GM18909 (cell line): ENCODE measurements at regions not wholly inside any gene's neighbourhood (a gene's known extent, or its start where the extent isn't known, plus 50 kb on each side); places are given as distances from the start of the nearest gene placed in this dataset.

ENCODE experiments used
- ATAC-seq: cut with Tn5 transposase; IDR thresholded peaks from one replicate; pipeline ENCODE4 v1.9.1; 2021; ENCODE audit warnings: mild to moderate bottlenecking; ENCODE audit not compliant: unreplicated experiment, poor library complexity

- no peak for ATAC-seq
Observed at GRCh38 chr3:148070041-148070440, 627.7 kb upstream of the AGTR1 start.

GRCh38 chr3:148073721-148074456 is 623.8 kb upstream of the AGTR1 start:
- no peak for ATAC-seq

GRCh38 chr3:148074946-148075345 is 622.8 kb upstream of the AGTR1 start:
- no peak for ATAC-seq

GRCh38 chr3:148075771-148076716 is 621.7 kb upstream of the AGTR1 start:
- no peak for ATAC-seq

GRCh38 chr3:148077318-148077923 is 620.3 kb upstream of the AGTR1 start:
- no peak for ATAC-seq

- ATAC-seq: no peak
Observed at GRCh38 chr3:148077965-148078364, 619.7 kb upstream of the AGTR1 start.

GRCh38 chr3:148078658-148079057 is 619.0 kb upstream of the AGTR1 start:
- ATAC-seq: no peak

- no peak for ATAC-seq
Observed at GRCh38 chr3:148079370-148079769, 618.3 kb upstream of the AGTR1 start.

- no peak for ATAC-seq
Observed at GRCh38 chr3:148081926-148082325, 615.8 kb upstream of the AGTR1 start.

GRCh38 chr3:148082506-148083280 is 615.0 kb upstream of the AGTR1 start:
- no peak for ATAC-seq

- no peak for ATAC-seq
Observed at GRCh38 chr3:148083526-148084182, 614.0 kb upstream of the AGTR1 start.

GRCh38 chr3:148084931-148085330 is 612.8 kb upstream of the AGTR1 start:
- peak; percentile 89 for ATAC-seq

- no peak for ATAC-seq
Observed at GRCh38 chr3:148087601-148088371, 609.9 kb upstream of the AGTR1 start.

- no peak for ATAC-seq
Observed at GRCh38 chr3:148089171-148089570, 608.5 kb upstream of the AGTR1 start.

GRCh38 chr3:148090156-148090555 is 607.5 kb upstream of the AGTR1 start:
- no peak for ATAC-seq

- ATAC-seq: no peak
Observed at GRCh38 chr3:148092624-148093347, 604.9 kb upstream of the AGTR1 start.

GRCh38 chr3:148093753-148094152 is 604.0 kb upstream of the AGTR1 start:
- no peak for ATAC-seq

GRCh38 chr3:148095962-148096361 is 601.7 kb upstream of the AGTR1 start:
- no peak for ATAC-seq
